Activated T-cell treated with anti-CD3 and anti-CD28 coated beads, Interleukin-2, amount 50 U/mL, for 1 hour (primary cell): ENCODE measurements at regions not wholly inside any gene's neighbourhood (a gene's known extent, or its start where the extent isn't known, plus 50 kb on each side); places are given as distances from the start of the nearest gene placed in this dataset.

ENCODE experiments used
- DNase-seq: peaks from one replicate; pipeline ENCODE4 v3.0.0-alpha.2; 2020

GRCh38 chr14:98758440-98758839 is 513.6 kb downstream of the BCL11B start:
- DNase-seq, result no peak

GRCh38 chr14:98761993-98762392 is 510.0 kb downstream of the BCL11B start:
- DNase-seq, result no peak

GRCh38 chr14:98766818-98767217 is 505.2 kb downstream of the BCL11B start:
- no peak for DNase-seq

GRCh38 chr14:98769326-98769725 is 502.7 kb downstream of the BCL11B start:
- DNase-seq, result no peak

- DNase-seq, result no peak
Measured at GRCh38 chr14:98770151-98770550, 501.8 kb downstream of the BCL11B start.

- no peak for DNase-seq
Measured at GRCh38 chr14:98773814-98774213, 498.2 kb downstream of the BCL11B start.

GRCh38 chr14:98775892-98776291 is 496.1 kb downstream of the BCL11B start:
- DNase-seq, result no peak

- no peak for DNase-seq
Measured at GRCh38 chr14:98782062-98782461, 489.9 kb downstream of the BCL11B start.

- DNase-seq, result no peak
Measured at GRCh38 chr14:98785578-98785977, 486.4 kb downstream of the BCL11B start.

- no peak for DNase-seq
Measured at GRCh38 chr14:98786456-98786855, 485.5 kb downstream of the BCL11B start.

GRCh38 chr14:98791661-98792060 is 480.3 kb downstream of the BCL11B start:
- DNase-seq, result no peak

- no peak for DNase-seq
Measured at GRCh38 chr14:98792171-98792570, 479.8 kb downstream of the BCL11B start.

- DNase-seq, result no peak
Measured at GRCh38 chr14:98798099-98798498, 473.9 kb downstream of the BCL11B start.

- no peak for DNase-seq
Measured at GRCh38 chr14:98799891-98800290, 472.1 kb downstream of the BCL11B start.

- no peak for DNase-seq
Measured at GRCh38 chr14:98802044-98802443, 470.0 kb downstream of the BCL11B start.

- DNase-seq, result no peak
Measured at GRCh38 chr14:98803196-98803595, 468.8 kb downstream of the BCL11B start.

- DNase-seq, result no peak
Measured at GRCh38 chr14:98808494-98809407, 463.2 kb downstream of the BCL11B start.

GRCh38 chr14:98816195-98816594 is 455.8 kb downstream of the BCL11B start:
- DNase-seq, result no peak

- no peak for DNase-seq
Measured at GRCh38 chr14:98816720-98817119, 455.3 kb downstream of the BCL11B start.

GRCh38 chr14:98819132-98819866 is 452.7 kb downstream of the BCL11B start:
- no peak for DNase-seq

- DNase-seq, result no peak
Measured at GRCh38 chr14:98819867-98820206, 452.2 kb downstream of the BCL11B start.

GRCh38 chr14:98822917-98823316 is 449.1 kb downstream of the BCL11B start:
- no peak for DNase-seq

- DNase-seq, result no peak
Measured at GRCh38 chr14:98826618-98827017, 445.4 kb downstream of the BCL11B start.

GRCh38 chr14:98834119-98834518 is 437.9 kb downstream of the BCL11B start:
- no peak for DNase-seq
